HG03135 (cell line): ENCODE measurements at regions not wholly inside any gene's neighbourhood (a gene's known extent, or its start where the extent isn't known, plus 50 kb on each side); places are given as distances from the start of the nearest gene placed in this dataset.
"Not testable (repeated sequence)": the region's sequence is repeated elsewhere in the genome, so short reads cannot be mapped to it uniquely, and the experiment has no call there.

Experiments used
- ATAC-seq: cut with Tn5 transposase; IDR thresholded peaks from one replicate; pipeline ENCODE4 v1.9.1; 2021; ENCODE audit warnings: mild to moderate bottlenecking, moderate library complexity; ENCODE audit not compliant: unreplicated experiment

DNA sequence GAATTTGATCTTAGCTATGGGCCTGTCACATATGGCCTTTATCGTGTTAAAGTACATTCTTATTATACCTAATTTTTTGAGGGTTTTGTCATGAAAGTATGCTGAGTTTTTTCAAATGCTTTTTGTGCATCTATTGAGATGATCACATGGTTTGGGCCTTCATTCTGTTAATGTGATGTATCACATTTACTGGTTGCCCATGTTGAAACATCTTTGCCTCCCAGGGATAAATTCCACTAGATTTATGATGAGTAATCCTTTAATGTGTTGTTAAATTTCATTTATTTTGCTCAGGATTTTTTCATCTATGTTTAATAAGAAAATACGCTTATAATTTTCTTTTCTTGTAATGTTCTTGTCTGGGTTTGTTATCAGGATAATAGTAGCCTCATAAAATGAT is 442.0 kb downstream of the MDFIC start:
- no peak for ATAC-seq

DNA sequence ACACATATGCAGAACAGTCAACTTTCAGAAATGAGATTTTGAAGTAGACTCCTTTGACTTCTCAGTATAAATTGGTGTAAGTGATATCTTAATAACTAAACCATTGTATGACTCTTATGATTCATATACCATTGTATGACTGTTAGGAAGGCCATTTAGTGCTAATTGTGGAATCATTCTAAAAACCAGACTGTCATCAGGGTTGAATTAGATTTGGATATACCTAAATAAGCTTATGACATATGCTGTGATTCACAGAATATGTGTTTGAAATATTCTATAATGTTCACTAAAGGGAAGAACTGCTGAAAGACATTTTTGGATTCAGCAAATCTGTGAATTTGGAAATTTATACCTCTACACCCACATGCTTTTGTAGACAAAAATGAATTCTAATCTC is 438.1 kb downstream of the MDFIC start:
- no peak for ATAC-seq

GRCh38 chr7:115359119-115359518 is 437.2 kb downstream of the MDFIC start:
- ATAC-seq, result no peak

DNA sequence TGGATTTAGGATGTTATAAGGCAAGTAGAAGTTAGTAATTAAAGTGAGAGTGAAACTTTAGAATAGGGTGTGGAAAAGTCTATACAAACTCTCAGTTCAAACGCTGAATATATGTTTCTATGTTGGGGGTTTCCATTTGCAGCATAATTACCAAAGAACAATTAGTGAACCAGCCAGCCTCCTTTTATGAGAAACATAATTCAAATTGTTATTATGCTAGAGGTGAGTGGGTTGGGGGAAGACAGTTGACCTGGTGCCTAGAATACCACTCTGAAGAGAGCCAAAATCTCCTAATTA is 435.8 kb downstream of the MDFIC start:
- no peak for ATAC-seq

DNA sequence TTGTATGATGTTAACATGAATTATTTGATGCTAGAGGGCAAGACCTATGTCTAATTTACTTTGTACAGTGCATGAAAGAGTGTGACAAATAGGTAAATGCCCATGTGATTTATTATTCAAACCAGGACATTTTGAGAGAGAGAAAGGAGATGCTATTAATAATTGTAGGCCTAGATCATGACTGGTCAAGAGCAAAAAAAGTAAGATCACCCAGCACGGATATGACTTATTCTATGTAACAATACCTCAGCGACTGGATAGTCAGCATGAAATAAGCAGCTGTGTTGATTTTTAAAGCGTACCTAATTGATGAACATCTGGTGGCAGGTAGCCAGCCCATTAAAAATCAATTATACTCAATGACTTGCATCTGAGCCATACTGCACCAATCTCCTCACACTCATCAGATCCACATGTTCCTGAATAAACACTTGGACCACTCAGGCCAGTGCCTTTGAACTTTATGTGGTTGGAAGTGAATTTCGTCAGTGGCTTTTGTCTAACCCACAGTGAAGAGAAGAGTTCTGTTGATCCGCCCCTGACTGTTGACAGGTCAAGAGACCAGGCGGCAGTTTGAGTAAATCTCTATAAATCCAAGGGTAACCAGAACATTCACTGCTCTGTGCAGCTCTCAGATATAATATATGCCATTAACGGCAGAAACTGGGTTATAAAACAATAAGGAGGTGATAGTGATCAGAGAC is 435.3 kb downstream of the MDFIC start:
- no peak for ATAC-seq

DNA sequence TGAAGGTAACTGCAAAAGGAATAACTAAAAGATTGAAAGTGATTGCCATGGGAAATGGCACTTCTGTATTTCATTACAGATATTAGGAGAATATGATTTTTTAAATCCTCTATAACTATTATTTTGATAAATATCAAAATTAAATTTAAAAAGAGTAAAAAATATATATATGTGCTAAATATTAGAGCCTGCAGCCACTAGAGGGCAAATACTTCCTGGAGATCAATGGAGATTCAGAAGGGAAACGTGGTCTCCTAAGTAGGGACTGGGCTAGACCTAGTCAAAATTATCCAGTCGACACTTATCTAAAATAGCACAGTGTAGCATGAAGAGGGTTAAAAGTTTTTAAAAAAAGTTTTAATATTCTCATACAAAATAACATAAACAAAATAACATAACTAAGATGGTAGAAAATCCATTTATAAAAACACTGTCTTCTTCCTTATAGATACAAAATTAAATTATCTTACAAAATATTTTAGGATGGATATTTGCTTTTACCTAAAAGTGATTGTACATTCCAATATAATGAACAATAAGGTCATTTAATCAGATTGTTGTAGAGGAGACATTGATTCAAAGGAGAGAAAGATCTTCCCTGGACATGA is 434.3 kb downstream of the MDFIC start:
- no peak for ATAC-seq

DNA sequence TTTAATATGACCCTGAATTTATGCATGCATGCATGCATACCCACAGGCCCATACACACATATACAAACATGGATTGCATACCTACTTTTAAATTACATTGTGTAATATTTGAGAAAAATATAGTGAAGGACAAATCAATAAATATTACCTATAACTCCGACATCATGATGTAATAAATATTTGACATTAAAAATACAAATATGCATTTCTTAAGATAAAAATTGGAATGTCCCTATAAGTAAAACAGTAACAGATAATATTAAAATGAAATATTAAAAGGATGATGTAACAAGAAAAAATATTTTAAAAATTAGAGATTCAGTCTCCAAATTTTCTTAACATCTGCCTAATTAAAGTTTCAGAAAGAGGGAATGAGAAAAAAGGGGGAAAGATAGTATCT is 433.0 kb downstream of the MDFIC start:
- no peak for ATAC-seq

DNA sequence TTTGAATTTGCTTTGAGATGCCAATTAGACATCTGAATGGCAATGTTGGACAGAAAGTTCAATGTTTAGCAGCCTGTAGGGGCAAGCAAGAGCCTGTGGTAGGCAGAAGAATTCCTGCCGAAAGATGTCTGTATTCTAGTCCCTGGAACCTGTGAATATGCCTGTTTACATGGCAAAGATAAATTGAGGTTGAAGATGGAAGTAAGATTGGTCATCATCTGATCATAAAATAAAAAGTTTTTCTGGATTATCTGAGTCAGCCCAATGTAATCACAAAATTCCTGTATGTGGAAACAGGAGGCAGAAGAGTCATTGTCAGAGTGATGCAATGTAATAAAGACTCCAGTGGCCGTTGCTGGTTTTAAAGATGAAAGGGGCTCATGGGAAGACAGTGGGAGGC is 430.5 kb downstream of the MDFIC start:
- ATAC-seq, result no peak

- ATAC-seq, result no peak
These were observed 428.9 kb downstream of the MDFIC start for GRCh38 chr7:115350764-115351163.

GRCh38 chr7:115349635-115350034 is 427.7 kb downstream of the MDFIC start:
- ATAC-seq, result no peak

- ATAC-seq, result no peak
These were observed 424.8 kb downstream of the MDFIC start for GRCh38 chr7:115346685-115347084.

DNA sequence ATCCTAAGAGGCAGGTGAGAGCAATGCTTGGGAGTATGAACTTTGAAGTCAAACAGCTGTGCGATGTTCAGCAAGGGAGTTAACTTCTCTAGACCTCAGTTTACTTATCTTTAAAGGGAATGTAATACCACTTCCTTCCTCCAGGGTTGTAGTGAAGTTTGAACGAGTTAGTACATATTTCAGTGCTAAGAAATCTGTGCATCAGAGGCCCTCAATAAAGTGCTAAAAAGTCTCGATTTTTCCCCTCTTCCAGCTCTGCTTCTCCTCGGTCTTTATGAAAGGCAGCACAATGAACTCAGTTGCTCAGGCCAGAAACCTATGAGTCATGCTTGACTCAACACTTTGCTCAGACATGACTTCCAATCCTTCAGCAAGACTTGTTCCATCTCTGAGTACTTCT is 418.9 kb downstream of the MDFIC start:
- no peak for ATAC-seq

DNA sequence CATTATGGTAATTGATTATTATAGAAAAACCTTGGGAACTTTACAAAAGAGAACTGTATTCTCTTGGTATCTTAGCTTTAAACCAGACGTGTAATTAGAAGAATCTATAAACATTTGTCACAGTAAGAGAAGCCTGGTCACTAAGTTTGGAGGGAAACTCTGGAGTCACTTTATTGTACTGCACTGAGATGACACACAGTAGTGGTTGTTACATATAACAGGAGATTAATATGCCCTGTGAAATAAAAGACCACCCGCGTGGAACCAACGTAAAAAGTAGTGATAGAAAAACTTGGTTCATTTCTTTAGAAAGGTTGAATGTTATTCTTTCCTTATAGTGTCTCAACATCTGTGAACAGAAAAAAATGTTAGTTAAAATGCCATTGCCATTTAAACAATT is 416.1 kb downstream of the MDFIC start:
- no peak for ATAC-seq

- no peak for ATAC-seq
These were observed 410.8 kb downstream of the MDFIC start for GRCh38 chr7:115332691-115333090.

DNA sequence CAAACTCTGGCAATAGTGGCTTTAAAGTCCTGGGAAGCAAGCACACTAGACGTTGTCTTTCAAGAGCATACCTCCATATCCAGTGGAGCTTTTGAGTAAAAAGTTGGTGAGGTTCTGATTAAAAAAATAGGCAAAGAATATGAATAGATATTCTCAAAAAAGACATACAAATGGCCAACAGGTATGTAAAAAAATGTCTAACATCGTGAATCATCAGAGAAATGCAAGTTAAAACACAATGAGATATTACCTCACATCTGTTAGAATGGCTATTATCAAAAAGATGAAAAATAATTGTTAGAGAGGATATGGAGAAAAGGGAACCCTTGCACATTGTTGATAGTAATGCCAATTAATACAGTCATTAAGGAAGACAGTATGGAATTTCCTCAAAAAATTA is 407.1 kb downstream of the MDFIC start:
- ATAC-seq, result no peak

DNA sequence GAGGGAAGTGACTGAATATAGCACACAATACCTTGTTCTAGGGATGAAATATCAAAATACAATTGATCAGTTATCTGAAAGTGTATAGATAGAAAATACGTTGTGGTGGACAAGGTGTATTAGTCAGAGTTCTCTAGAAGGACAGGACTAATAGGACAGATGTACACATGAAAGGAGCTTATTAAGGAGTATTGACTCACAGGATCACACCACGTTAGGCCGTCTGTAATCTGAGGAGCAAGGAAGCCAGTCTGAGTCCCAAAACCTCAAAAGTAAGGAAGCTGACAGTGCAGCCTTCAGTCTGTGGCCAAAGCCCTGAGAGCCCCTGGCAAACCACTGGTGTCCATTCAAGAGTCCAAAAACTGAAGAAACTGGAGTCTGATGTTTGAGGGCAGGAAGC is 406.1 kb downstream of the MDFIC start:
- no peak for ATAC-seq

GRCh38 chr7:115327326-115327725 is 405.4 kb downstream of the MDFIC start:
- ATAC-seq, result no peak

DNA sequence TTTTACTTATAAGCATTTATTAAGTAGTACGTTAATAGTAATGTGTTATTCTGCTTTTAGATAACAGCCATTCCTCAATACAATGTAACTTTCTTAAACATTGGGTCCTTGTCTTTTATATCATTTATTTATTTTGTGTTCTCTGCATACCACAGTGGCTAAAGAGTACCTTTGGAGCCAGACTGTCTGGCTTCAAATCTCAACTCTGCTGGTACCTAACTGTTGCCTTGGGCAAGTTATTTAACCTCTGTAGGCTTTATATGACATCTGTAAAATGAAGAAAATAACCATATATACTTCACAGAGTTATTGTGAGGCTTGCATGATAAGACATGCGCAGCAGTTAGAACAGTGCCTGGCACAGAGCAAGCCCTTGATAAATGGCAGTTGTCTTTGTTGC is 397.6 kb downstream of the MDFIC start:
- ATAC-seq, result no peak

DNA sequence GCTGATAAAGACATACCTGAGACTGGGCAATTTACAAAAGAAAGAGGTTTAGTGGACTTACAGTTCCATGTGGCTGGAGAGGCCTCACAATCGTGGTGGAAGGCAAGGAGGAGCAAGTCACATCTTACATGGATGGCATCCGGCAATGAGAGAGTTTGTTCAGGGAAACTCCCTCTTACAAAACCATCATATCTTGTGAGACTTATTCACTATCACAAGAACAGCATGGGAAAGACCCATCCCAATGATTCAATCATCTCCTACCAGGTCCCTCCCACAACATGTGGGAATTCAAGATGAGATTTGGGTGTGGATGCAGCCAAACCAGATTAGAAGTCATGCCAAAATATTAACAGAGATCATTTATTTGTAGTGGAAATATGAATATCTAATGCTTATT is 388.4 kb downstream of the MDFIC start:
- not testable (repeated sequence) for ATAC-seq

DNA sequence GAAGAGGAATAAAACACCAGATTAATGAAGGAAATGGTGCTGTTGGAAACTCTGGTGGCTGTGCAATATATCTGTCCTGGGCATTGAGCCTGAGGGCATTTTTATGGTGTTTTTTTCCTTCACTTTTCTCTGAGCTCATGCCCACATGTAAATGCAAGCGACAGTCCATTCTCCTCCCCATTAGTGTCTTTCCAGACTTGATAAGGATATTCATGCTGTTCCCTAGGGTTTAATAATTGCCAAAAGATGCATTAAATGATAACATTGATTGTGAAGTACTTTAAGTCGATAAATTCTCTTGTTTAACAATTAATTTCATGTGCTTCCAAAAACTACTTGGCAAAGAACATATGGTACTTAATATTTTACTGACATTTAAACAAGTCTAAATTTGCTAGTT is 384.7 kb downstream of the MDFIC start:
- no peak for ATAC-seq

- ATAC-seq, result no peak
These were observed 378.5 kb downstream of the MDFIC start for GRCh38 chr7:115300231-115300870.

DNA sequence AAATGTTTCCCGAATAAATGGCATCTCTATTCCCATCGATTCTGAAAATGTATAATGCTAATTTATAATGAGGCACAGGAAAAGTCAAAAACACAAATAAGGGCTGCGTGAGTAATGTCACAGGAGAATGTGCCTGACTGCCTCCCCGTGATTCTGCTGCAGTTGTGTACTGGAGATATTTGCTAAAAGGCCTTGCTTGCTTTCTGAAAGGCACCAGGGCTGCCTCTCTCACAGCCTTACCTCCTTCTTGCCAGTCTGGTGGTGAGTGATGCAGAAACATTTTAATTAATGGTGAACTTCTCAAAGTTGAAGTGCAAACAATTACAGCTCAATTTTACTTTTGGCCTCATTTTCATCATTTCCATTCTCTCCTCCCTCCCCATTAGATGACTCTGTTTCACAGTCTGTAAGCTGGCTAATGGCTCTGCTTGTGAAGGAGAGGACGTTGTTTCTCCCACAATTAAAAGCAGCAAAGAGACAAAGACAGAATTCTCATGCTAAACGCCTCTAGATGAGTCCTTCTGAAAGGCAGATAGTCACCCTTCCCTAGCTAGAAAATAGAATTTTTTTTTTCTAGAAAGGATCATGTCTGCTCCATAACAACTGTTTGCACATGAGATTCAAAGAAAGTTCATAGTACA is 377.6 kb downstream of the MDFIC start:
- ATAC-seq, result no peak
